ENCODE measurements at regions not wholly inside any gene's neighbourhood (a gene's known extent, or its start where the extent isn't known, plus 50 kb on each side); places are given as distances from the start of the nearest gene placed in this dataset.

DNA sequence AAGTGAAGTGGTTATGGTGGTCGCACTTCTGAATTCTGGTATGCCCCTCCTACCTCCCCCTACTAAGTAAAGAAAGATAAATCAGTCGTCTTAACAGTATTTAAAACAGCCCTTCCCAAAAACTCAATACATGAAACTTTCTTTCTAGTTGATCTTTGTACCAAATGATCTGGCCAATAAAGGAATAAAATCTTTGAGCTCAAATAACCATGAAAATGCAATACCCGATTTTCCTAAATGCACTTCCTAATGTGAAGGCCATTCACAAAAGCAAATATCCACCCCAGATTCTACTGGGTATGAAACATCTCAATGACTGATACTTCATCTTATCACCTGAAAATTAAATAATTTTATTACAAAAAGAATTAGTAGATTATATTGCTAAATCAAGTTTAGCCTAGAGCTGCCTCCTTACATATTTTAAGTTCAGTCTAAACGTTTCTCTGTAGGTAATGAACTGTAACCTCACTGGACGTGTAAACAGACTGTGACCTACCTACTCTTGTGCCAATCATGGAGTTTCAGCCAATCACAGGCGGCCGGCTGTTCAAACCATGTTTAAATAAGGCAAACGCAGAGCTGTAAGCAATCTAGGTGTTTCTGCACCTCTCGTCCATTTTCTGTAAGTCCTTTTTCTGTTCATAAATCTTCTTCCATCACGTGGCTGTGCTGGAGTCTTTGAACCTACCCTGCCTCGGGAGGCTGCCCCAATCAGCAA, 146.9 kb upstream of the AKR1E2 start:
- TF ChIP-seq REST (IDR thresholded peaks at IDR 0.05; ENCODE audit: insufficient replicate concordance, low read depth), result no peak
- no peak for TF ChIP-seq POLR2AphosphoS5 (IDR thresholded peaks at IDR 0.05; ENCODE audit: low read depth)
- TF ChIP-seq GABPA (IDR thresholded peaks at IDR 0.05; ENCODE audit: low read depth), result no peak
- no peak for TF ChIP-seq CTCF (IDR thresholded peaks at IDR 0.05; ENCODE audit: insufficient read depth, low read length)
- TF ChIP-seq SPI1 (IDR thresholded peaks at IDR 0.05; ENCODE audit: borderline replicate concordance, low read depth), result no peak
- no peak for DNase-seq (ENCODE audit: low read depth in 1 of 2, low spot score in 1 of 2)
- Histone ChIP-seq H3K4me3 (replicated peaks; ENCODE audit: insufficient read depth, low read length) (no peak overlapping the region), H3K27ac (replicated peaks) (no peak overlapping the region), H3K27me3 (ENCODE audit: insufficient read depth, poor library complexity, severe bottlenecking) (no peaks in the 10 kb centered on the region)

GRCh38 chr10:4678023-4678950, 147.7 kb upstream of the AKR1E2 start:
- no peak for DNase-seq (ENCODE audit: low read depth in 1 of 2, low spot score in 1 of 2)
- Histone ChIP-seq H3K27ac (replicated peaks) (no peak overlapping the region), H3K4me3 (replicated peaks; ENCODE audit: insufficient read depth, low read length) (no peak overlapping the region), H3K27me3 (ENCODE audit: insufficient read depth, poor library complexity, severe bottlenecking) (no peaks in the 10 kb centered on the region)
- no peak for TF ChIP-seq SPI1 (IDR thresholded peaks at IDR 0.05; ENCODE audit: borderline replicate concordance, low read depth)
- TF ChIP-seq REST (IDR thresholded peaks at IDR 0.05; ENCODE audit: insufficient replicate concordance, low read depth), result no peak
- TF ChIP-seq POLR2AphosphoS5 (IDR thresholded peaks at IDR 0.05; ENCODE audit: low read depth), result no peak
- no peak for TF ChIP-seq GABPA (IDR thresholded peaks at IDR 0.05; ENCODE audit: low read depth)
- TF ChIP-seq CTCF (IDR thresholded peaks at IDR 0.05; ENCODE audit: insufficient read depth, low read length), result no peak

DNA sequence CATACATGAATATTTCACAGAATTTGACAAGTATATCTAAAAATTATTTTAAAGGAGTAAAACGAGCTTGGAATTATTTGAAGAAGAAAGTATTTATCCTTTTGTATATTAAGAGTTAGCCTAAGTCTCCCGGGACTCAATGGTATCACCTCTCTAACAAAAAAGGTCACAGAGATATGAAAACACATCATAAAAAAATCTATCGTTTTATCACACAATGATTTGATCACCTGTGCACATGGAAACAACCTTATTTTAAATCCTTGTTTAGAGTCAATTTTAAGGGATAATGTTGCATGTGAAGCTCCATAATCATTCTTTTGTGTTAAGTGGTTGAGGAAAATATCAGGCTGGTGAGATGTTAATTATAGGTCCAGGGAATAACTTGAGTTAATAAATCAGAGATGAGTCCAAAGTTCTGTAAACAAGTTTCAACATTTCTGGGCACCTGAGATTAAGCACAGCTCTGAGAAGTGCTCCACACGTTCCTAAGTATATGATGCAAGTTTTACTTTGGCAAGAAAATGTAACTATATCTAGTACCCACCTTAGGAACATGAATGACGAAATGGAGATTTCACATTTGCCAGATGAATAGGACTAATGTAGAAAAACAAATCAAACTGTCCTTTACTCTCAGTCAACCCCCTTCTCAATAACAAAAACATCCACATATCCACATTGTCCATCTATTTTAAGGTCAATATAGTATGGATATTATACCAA, 148.5 kb upstream of the AKR1E2 start:
- H3K4me3 ChIP-seq (replicated peaks; ENCODE audit: insufficient read depth, low read length), result no peak overlapping the region
- no peak for DNase-seq (ENCODE audit: low read depth in 1 of 2, low spot score in 1 of 2)
- H3K27ac ChIP-seq (replicated peaks), result no peak overlapping the region
- H3K27me3 ChIP-seq (ENCODE audit: insufficient read depth, poor library complexity, severe bottlenecking), result no peaks in the 10 kb centered on the region
- TF ChIP-seq POLR2AphosphoS5 (IDR thresholded peaks at IDR 0.05; ENCODE audit: low read depth) (no peak), GABPA (IDR thresholded peaks at IDR 0.05; ENCODE audit: low read depth) (no peak), SPI1 (IDR thresholded peaks at IDR 0.05; ENCODE audit: borderline replicate concordance, low read depth) (no peak), REST (IDR thresholded peaks at IDR 0.05; ENCODE audit: insufficient replicate concordance, low read depth) (no peak), CTCF (IDR thresholded peaks at IDR 0.05; ENCODE audit: insufficient read depth, low read length) (no peak)
